Osteoblast (primary cell): ENCODE measurements at regions not wholly inside any gene's neighbourhood (a gene's known extent, or its start where the extent isn't known, plus 50 kb on each side); places are given as distances from the start of the nearest gene placed in this dataset.

Source experiments
- DNase-seq: peaks from one replicate; pipeline ENCODE4 v3.0.0; 2011; ENCODE audit warnings: low spot score, mixed read lengths; ENCODE audit not compliant: insufficient read length; ENCODE audit errors: missing footprints
- H2AFZ ChIP-seq: 2 replicates; pipeline ENCODE4 v1.6.0; 2011; ENCODE audit warnings: mild to moderate bottlenecking, low read length
- H3K27ac ChIP-seq: 2 replicates; pipeline ENCODE4 v1.5.1; 2011; ENCODE audit warnings: mild to moderate bottlenecking, low read depth, low read length, moderate library complexity
- H3K27me3 ChIP-seq: 2 replicates; pipeline ENCODE4 v1.6.0; 2012; ENCODE audit warnings: mild to moderate bottlenecking, control low read depth, inconsistent platforms, low read length, moderate library complexity; ENCODE audit not compliant: insufficient read depth
- H3K36me3 ChIP-seq: 2 replicates; pipeline ENCODE4 v1.5.1; 2011; ENCODE audit warnings: mild to moderate bottlenecking, low read length, control low read depth, moderate library complexity; ENCODE audit not compliant: insufficient read depth
- H3K4me1 ChIP-seq: 2 replicates; pipeline ENCODE4 v1.5.1; 2011; ENCODE audit warnings: mild to moderate bottlenecking, low read length, control low read depth, moderate library complexity; ENCODE audit not compliant: insufficient read depth
- H3K4me2 ChIP-seq: 2 replicates; pipeline ENCODE4 v1.6.0; 2011; ENCODE audit warnings: mild to moderate bottlenecking, low read length; ENCODE audit not compliant: insufficient read depth
- H3K4me3 ChIP-seq: fragments of 200-600 bp; sonication (generic); 3 replicates; pipeline ENCODE4 v1.5.1; 2012; ENCODE audit warnings: mild to moderate bottlenecking, low read length, inconsistent platforms; ENCODE audit not compliant: insufficient read depth
- H3K79me2 ChIP-seq: 2 replicates; pipeline ENCODE4 v1.6.0; 2012; ENCODE audit warnings: mild to moderate bottlenecking, low read length, control low read depth, inconsistent platforms; ENCODE audit not compliant: insufficient read depth
- H3K9me3 ChIP-seq: 2 replicates; pipeline ENCODE4 v1.5.1; 2011; ENCODE audit warnings: low read depth, low read length, control low read depth
- H4K20me1 ChIP-seq: 2 replicates; pipeline ENCODE4 v1.6.0; 2012; ENCODE audit warnings: mild to moderate bottlenecking, low read length, control low read depth; ENCODE audit not compliant: insufficient read depth
- CTCF ChIP-seq: IDR thresholded peaks from 2 replicates; pipeline ENCODE4 v1.5.1; 2011; ENCODE audit warnings: mild to moderate bottlenecking, low read depth, low read length, moderate library complexity; ENCODE audit errors: extremely low read depth

DNA sequence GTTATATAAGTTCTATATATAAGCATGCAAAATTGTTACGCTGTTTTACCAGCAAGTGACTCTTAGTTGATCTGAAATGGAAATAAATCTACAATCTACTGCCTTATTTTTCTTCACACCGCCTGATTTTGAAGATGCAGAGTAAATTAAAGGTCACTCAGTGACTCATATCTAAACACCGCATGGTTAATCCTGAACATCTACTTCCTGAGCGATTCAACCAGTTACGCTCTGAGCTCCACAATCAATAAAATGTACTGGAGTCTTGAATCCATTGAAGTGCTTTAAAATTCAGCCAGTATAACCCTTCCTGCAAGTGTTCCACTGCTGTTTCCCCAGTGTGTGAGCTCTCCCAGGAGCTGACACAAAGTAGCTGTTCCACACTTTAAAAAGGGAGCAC lies 192.8 kb downstream of the SLC7A11 start:
- H3K4me2 ChIP-seq, result no peak overlapping the region
- H4K20me1 ChIP-seq, result no peaks in the 10 kb centered on the region
- H3K79me2 ChIP-seq, result no peaks in the 10 kb centered on the region
- H2AFZ ChIP-seq, result peak overlapping the region; percentile 40
- no peaks in the 10 kb centered on the region for H3K27me3 ChIP-seq
- peaks cover 31% of the 10 kb centered on the region for H3K4me1 ChIP-seq
- H3K4me3 ChIP-seq, result no peak overlapping the region
- H3K36me3 ChIP-seq, result no peaks in the 10 kb centered on the region
- TF ChIP-seq CTCF, result no peak
- no peak for DNase-seq
- H3K27ac ChIP-seq, result no peak overlapping the region
- no peaks in the 10 kb centered on the region for H3K9me3 ChIP-seq

DNA sequence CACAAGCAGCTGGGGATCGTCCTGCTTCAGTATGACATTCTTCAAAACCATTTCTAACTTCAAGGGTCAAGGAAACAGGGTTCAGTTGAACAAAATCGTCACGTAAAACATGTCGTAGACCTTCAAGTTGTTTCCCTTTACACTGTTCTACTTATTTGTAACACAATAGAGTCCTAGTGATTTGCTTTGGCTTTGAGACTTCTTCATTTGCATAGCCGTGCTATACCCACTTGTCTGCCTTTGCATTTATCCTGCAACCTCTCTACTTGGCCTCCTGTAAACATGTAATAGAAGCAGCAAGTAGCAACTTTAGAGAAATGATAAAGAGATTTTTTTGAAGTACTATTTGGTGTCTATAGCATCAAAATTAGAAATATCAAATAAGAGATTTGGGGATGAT lies 194.9 kb downstream of the SLC7A11 start:
- no peak overlapping the region for H2AFZ ChIP-seq

GRCh38 chr4:138045036-138045435 lies 197.1 kb downstream of the SLC7A11 start:
- H3K27me3 ChIP-seq, result no peaks in the 10 kb centered on the region
- no peak overlapping the region for H3K4me2 ChIP-seq
- peaks cover 3% of the 10 kb centered on the region for H3K4me1 ChIP-seq
- no peaks in the 10 kb centered on the region for H4K20me1 ChIP-seq
- H3K4me3 ChIP-seq, result no peak overlapping the region
- TF ChIP-seq CTCF, result no peak
- no peak for DNase-seq
- no peaks in the 10 kb centered on the region for H3K9me3 ChIP-seq
- no peaks in the 10 kb centered on the region for H3K79me2 ChIP-seq
- no peaks in the 10 kb centered on the region for H3K36me3 ChIP-seq
- no peak overlapping the region for H3K27ac ChIP-seq
- H2AFZ ChIP-seq, result no peak overlapping the region

More for the DNA sequence above, 194.9 kb downstream of the SLC7A11 start:
- H3K27me3 ChIP-seq, result no peaks in the 10 kb centered on the region
- H3K36me3 ChIP-seq, result no peaks in the 10 kb centered on the region
- H3K27ac ChIP-seq, result no peak overlapping the region
- H3K9me3 ChIP-seq, result no peaks in the 10 kb centered on the region
- H3K4me1 ChIP-seq, result peaks cover 19% of the 10 kb centered on the region
- H3K79me2 ChIP-seq, result no peaks in the 10 kb centered on the region
- no peak for DNase-seq
- no peak overlapping the region for H3K4me2 ChIP-seq
- no peaks in the 10 kb centered on the region for H4K20me1 ChIP-seq
- H3K4me3 ChIP-seq, result no peak overlapping the region
- no peak for TF ChIP-seq CTCF

DNA sequence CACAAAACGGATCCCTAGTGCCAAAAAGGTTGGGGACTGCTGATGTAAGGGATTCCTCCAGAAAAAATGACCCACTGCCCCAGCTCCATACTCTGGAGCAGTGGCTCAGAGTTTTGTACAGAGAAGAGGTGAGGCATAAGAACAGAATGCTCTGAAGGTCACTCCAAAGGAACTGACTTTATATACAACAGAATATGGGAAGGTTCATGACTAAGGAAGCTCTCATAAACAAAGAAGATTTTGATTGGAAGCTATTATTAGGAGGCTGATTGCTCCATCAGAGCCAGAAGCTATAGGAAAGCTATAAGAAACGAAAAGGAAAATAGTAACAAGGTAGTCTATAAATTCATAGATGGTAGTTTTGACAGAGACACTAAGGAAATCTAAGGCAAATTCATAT lies 203.1 kb downstream of the SLC7A11 start:
- H3K36me3 ChIP-seq, result no peaks in the 10 kb centered on the region
- H3K4me2 ChIP-seq, result no peak overlapping the region
- H3K27ac ChIP-seq, result no peak overlapping the region
- H3K4me3 ChIP-seq, result no peak overlapping the region
- no peaks in the 10 kb centered on the region for H4K20me1 ChIP-seq
- peaks cover 27% of the 10 kb centered on the region for H3K4me1 ChIP-seq
- H2AFZ ChIP-seq, result peak overlapping the region; percentile 44
- no peaks in the 10 kb centered on the region for H3K9me3 ChIP-seq
- H3K79me2 ChIP-seq, result no peaks in the 10 kb centered on the region
- no peaks in the 10 kb centered on the region for H3K27me3 ChIP-seq
- no peak for TF ChIP-seq CTCF
- DNase-seq, result no peak
